K562 (cell line): ENCODE measurements at regions not wholly inside any gene's neighbourhood (a gene's known extent, or its start where the extent isn't known, plus 50 kb on each side); places are given as distances from the start of the nearest gene placed in this dataset.

Experiments used
- AFF1 ChIP-seq, 2 experiments: fragments of 450-650 bp; IDR thresholded peaks; 2 replicates each; pipeline ENCODE4 v1.6.1; 2018; ENCODE audit warnings: mild to moderate bottlenecking in 2 of 2, low read depth in 1 of 2; ENCODE audit not compliant: partially characterized antibody in 2 of 2
- CCAR2 ChIP-seq: fragments of 200-400 bp; formaldehyde crosslinking; IDR thresholded peaks from 2 replicates; pipeline ENCODE4 v1.6.1; 2017; ENCODE audit warnings: mild to moderate bottlenecking, low read depth, low read length
- ELK1 ChIP-seq: sonication (generic); formaldehyde crosslinking; IDR thresholded peaks from 2 replicates; pipeline ENCODE4 v1.8.1; 2022; ENCODE audit warnings: missing genetic modification reagents
- HNRNPUL1 ChIP-seq: fragments of 200-400 bp; formaldehyde crosslinking; IDR thresholded peaks from 2 replicates; pipeline ENCODE4 v1.6.1; 2017; ENCODE audit warnings: low read length
- KAT8 ChIP-seq: fragments of 450-650 bp; IDR thresholded peaks from 2 replicates; pipeline ENCODE4 v1.6.1; 2016; ENCODE audit warnings: low read depth, mild to moderate bottlenecking
- MYNN ChIP-seq, 2 experiments: sonication (generic); formaldehyde crosslinking in 1 of 2; IDR thresholded peaks; 2 replicates each; pipeline versions ENCODE4 v1.5.0 to v1.6.1; 2016 to 2020; ENCODE audit warnings: antibody characterized with exemption in 1 of 2, missing genetic modification reagents in 1 of 2
- NEUROD1 ChIP-seq: fragments of 150-350 bp; IDR thresholded peaks from 2 replicates; pipeline ENCODE4 v1.6.1; 2014; ENCODE audit warnings: borderline replicate concordance, low read length, low read depth; ENCODE audit not compliant: partially characterized antibody
- RHOXF2B ChIP-seq: fragments of 250-450 bp; sonication (Bioruptor Pico); conservative IDR thresholded peaks from 2 replicates; pipeline ENCODE4 v1.5.1; 2021
- RNF219 ChIP-seq: fragments of 250-450 bp; sonication (Bioruptor Pico); IDR thresholded peaks from 2 replicates; pipeline ENCODE4 v1.5.0; 2022; ENCODE audit warnings: mild to moderate bottlenecking
- SETDB1 ChIP-seq: IDR thresholded peaks from one replicate; pipeline ENCODE4 v1.6.1; 2012; ENCODE audit warnings: low read length, control low read depth, inconsistent platforms
- SNIP1 ChIP-seq: fragments of 450-650 bp; IDR thresholded peaks from 2 replicates; pipeline ENCODE4 v1.7.1; 2017; ENCODE audit warnings: low read depth, mild to moderate bottlenecking
- SRSF7 ChIP-seq: fragments of 200-400 bp; formaldehyde crosslinking; optimal IDR thresholded peaks from 2 replicates; pipeline ENCODE3; 2017; ENCODE audit warnings: mild to moderate bottlenecking, low read depth, low read length
- SUPT5H ChIP-seq: fragments of 450-650 bp; IDR thresholded peaks from 2 replicates; pipeline ENCODE4 v1.6.1; 2016
- XRCC5 ChIP-seq: fragments of 200-400 bp; formaldehyde crosslinking; IDR thresholded peaks from 2 replicates; pipeline ENCODE4 v1.6.1; 2017; ENCODE audit warnings: low read depth, mild to moderate bottlenecking, low read length
- ZNF347 ChIP-seq: fragments of 450-650 bp; formaldehyde crosslinking; IDR thresholded peaks from 2 replicates; pipeline ENCODE4 v1.4.0; 2020; ENCODE audit warnings: low read depth, mild to moderate bottlenecking, moderate library complexity
- ZNF75A ChIP-seq: fragments of 450-650 bp; formaldehyde crosslinking; IDR thresholded peaks from 2 replicates; pipeline ENCODE4 v1.4.0; 2020; ENCODE audit warnings: mild to moderate bottlenecking
- TF ChIP-seq, protein P1 (sequence below): fragments of 250-450 bp; sonication (Bioruptor Pico); IDR thresholded peaks from 2 replicates; pipeline ENCODE4 v1.4.0; 2020; ENCODE audit warnings: mild to moderate bottlenecking, moderate library complexity

DNA sequence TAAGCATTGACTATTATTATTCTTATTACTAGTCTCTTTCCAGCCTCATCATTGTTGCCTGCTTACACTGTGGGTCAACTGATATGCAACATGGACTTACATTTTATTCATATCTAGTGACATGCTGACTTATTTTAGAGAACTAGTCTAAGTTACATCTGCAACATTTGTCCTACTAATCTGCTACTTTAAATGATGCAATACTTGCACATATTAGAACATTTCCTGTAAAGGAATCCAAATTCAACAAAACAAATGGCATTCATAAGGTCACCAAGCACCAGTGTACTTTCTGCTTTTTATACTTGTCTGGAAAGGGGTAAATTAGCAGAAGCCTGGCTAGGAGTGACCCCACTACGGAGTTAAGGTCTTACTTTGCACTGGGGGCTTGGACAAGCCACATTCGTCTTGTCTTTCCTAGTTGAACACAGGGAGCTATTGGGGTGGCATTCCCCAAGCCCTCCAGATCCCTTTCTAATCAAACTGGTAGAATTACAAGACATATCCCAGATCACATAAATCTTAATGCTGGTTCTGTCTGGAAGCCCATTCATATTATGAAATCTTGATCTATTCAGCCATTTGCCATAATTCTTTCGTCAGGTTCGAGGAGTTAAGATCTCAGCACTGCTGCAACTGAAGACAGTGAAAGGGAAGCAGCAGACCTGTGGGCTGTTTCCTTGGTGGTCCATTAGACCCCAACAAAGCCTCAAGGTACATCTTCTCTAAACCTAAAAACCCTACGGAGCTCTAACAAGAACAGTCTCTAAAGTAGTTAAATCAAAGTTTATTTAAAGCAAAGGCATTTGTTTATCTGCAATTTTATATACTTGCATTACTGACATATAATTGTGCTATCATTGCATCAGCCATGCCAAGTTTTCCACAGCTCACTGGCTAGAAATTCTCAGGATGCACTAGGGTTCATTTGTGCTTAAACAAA, 49.9 kb upstream of the RTN4 start (continued):
- peak in 1 of 2 experiments; percentile 54 for TF ChIP-seq AFF1 (IDR thresholded peaks at IDR 0.05; ENCODE audit: low read depth in 1 of 2, partially characterized antibody in 2 of 2)
- TF ChIP-seq MYNN (IDR thresholded peaks at IDR 0.05), result no peak
- TF ChIP-seq MYNN (CRISPR knock-in tag; IDR thresholded peaks at IDR 0.05), result no peak
- TF ChIP-seq SETDB1, result no peak
- no peak for TF ChIP-seq KAT8
- TF ChIP-seq HNRNPUL1, result no peak
- TF ChIP-seq NEUROD1, result no peak
- no peak for TF ChIP-seq RHOXF2B
- no peak for TF ChIP-seq XRCC5
- TF ChIP-seq CCAR2, result no peak
- TF ChIP-seq, protein P1, sequence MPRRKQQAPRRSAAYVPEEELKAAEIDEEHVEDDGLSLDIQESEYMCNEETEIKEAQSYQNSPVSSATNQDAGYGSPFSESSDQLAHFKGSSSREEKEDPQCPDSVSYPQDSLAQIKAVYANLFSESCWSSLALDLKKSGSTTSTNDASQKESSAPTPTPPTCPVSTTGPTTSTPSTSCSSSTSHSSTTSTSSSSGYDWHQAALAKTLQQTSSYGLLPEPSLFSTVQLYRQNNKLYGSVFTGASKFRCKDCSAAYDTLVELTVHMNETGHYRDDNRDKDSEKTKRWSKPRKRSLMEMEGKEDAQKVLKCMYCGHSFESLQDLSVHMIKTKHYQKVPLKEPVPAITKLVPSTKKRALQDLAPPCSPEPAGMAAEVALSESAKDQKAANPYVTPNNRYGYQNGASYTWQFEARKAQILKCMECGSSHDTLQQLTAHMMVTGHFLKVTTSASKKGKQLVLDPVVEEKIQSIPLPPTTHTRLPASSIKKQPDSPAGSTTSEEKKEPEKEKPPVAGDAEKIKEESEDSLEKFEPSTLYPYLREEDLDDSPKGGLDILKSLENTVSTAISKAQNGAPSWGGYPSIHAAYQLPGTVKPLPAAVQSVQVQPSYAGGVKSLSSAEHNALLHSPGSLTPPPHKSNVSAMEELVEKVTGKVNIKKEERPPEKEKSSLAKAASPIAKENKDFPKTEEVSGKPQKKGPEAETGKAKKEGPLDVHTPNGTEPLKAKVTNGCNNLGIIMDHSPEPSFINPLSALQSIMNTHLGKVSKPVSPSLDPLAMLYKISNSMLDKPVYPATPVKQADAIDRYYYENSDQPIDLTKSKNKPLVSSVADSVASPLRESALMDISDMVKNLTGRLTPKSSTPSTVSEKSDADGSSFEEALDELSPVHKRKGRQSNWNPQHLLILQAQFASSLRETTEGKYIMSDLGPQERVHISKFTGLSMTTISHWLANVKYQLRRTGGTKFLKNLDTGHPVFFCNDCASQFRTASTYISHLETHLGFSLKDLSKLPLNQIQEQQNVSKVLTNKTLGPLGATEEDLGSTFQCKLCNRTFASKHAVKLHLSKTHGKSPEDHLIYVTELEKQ (CRISPR knock-in tag), result no peak
- no peak for TF ChIP-seq ZNF347 (CRISPR knock-in tag)
- TF ChIP-seq SNIP1, result no peak
- no peak for TF ChIP-seq RNF219 (CRISPR knock-in tag)
- no peak for TF ChIP-seq ELK1 (CRISPR knock-in tag)
- TF ChIP-seq ZNF75A (CRISPR knock-in tag), result no peak; the same call in 1 of the 2 replicates
- TF ChIP-seq SUPT5H, result no peak
- TF ChIP-seq SRSF7, result no peak
